ENCODE measurements at regions not wholly inside any gene's neighbourhood (a gene's known extent, or its start where the extent isn't known, plus 50 kb on each side); places are given as distances from the start of the nearest gene placed in this dataset.

- no peaks in the 10 kb centered on the region for H3K9me3 Mint-ChIP-seq
- no peaks in the 10 kb centered on the region for H3K4me1 Mint-ChIP-seq
- no peak overlapping the region for H3K27ac Mint-ChIP-seq
- H3K36me3 Mint-ChIP-seq (ENCODE audit: low read depth): peaks cover 38% of the 10 kb centered on the region
- TF ChIP-seq CTCF (IDR thresholded peaks at IDR 0.05; ENCODE audit: unreplicated experiment in 3 of 3): no peak
- no peak overlapping the region for H3K4me3 Mint-ChIP-seq
- peaks cover 3% of the 10 kb centered on the region for H3K27me3 Mint-ChIP-seq (ENCODE audit: low read depth)
Measured at GRCh38 chr2:120993661-120994060, 258.0 kb downstream of the GLI2 start.

DNA sequence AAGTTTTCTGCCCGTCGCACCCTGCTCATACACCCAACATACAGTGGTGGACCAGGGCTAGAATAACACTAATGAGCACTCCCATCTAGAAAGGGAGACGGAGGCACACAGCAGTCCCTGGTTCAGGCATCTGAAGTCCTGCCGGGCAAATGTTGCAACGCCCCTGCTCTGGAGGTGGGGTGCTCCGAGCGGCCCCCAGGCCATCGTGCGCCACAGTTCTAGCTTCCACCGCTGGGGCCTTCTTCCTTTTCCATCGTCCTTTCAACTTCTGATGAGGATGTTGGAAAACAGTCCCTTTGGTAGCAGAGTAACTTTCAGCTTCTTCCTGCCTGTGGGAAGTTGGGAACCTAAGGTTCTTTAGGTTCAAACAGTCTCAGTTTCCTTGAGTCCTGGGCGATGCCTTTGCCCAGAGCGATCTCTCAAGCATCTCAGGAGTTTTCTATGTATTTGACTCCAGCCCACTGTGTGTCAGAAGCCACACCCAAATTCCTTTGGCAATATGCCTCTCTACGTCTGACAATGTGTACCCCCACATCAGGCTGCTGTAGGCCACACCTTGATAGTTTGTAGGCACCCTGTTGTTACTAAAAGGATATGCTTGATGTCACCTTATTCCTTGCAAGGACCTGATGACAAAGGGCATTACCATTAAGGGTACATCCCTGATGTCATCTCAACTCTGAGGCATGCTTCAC is 258.8 kb downstream of the GLI2 start:
- no peak for TF ChIP-seq CTCF (IDR thresholded peaks at IDR 0.05; ENCODE audit: unreplicated experiment in 3 of 3)
- H3K4me3 Mint-ChIP-seq: no peak overlapping the region
- H3K27ac Mint-ChIP-seq: no peak overlapping the region
- no peaks in the 10 kb centered on the region for H3K9me3 Mint-ChIP-seq
- H3K27me3 Mint-ChIP-seq (ENCODE audit: low read depth): peaks cover 3% of the 10 kb centered on the region
- peaks cover 38% of the 10 kb centered on the region for H3K36me3 Mint-ChIP-seq (ENCODE audit: low read depth)
- H3K4me1 Mint-ChIP-seq: no peaks in the 10 kb centered on the region

- no peaks in the 10 kb centered on the region for H3K9me3 Mint-ChIP-seq
- H3K27ac Mint-ChIP-seq: no peak overlapping the region
- no peak overlapping the region for H3K4me3 Mint-ChIP-seq
- H3K36me3 Mint-ChIP-seq (ENCODE audit: low read depth): peaks cover 38% of the 10 kb centered on the region
- H3K4me1 Mint-ChIP-seq: no peaks in the 10 kb centered on the region
- no peaks in the 10 kb centered on the region for H3K27me3 Mint-ChIP-seq (ENCODE audit: low read depth)
- TF ChIP-seq CTCF (IDR thresholded peaks at IDR 0.05; ENCODE audit: unreplicated experiment in 3 of 3): no peak
Measured at GRCh38 chr2:120995152-120995551, 259.5 kb downstream of the GLI2 start.

- no peak overlapping the region for H3K27ac Mint-ChIP-seq
Measured at GRCh38 chr2:120995656-120996190, 260.1 kb downstream of the GLI2 start.

GRCh38 chr2:120999377-121000097 is 263.9 kb downstream of the GLI2 start:
- Mint-ChIP-seq H3K4me1 (no peaks in the 10 kb centered on the region), H3K9me3 (no peaks in the 10 kb centered on the region), H3K27me3 (ENCODE audit: low read depth) (peaks cover 4% of the 10 kb centered on the region), H3K36me3 (ENCODE audit: low read depth) (peaks cover 4% of the 10 kb centered on the region), H3K27ac (no peak overlapping the region), H3K4me3 (no peak overlapping the region)
- TF ChIP-seq CTCF (IDR thresholded peaks at IDR 0.05; ENCODE audit: unreplicated experiment in 3 of 3): no peak

More at GRCh38 chr2:120995656-120996190, 260.1 kb downstream of the GLI2 start:
- H3K36me3 Mint-ChIP-seq (ENCODE audit: low read depth): peaks cover 33% of the 10 kb centered on the region
- no peak for TF ChIP-seq CTCF (IDR thresholded peaks at IDR 0.05; ENCODE audit: unreplicated experiment in 3 of 3)
- no peaks in the 10 kb centered on the region for H3K9me3 Mint-ChIP-seq
- no peaks in the 10 kb centered on the region for H3K27me3 Mint-ChIP-seq (ENCODE audit: low read depth)
- H3K4me1 Mint-ChIP-seq: no peaks in the 10 kb centered on the region
- H3K4me3 Mint-ChIP-seq: no peak overlapping the region

All from nephron (organoid).